Lung (tissue), 11 donors: ENCODE measurements at regions not wholly inside any gene's neighbourhood (a gene's known extent, or its start where the extent isn't known, plus 50 kb on each side); places are given as distances from the start of the nearest gene placed in this dataset.

Source experiments
- ATAC-seq: fragments of 200-7000 bp; cut with Tn5 transposase; one replicate; pipeline ENCODE4 v1.9.1; 2020; ENCODE audit warnings: moderate number of reproducible peaks; ENCODE audit not compliant: insufficient read depth, low FRiP score
- DNase-seq, 3 donors: peaks; one replicate each; pipeline ENCODE4 v3.0.0-alpha.2; 2013 to 2017
- H3K27ac ChIP-seq, 2 donors: one replicate each; pipeline ENCODE4 v1.5.1; 2013; ENCODE audit warnings: mild to moderate bottlenecking in 2 of 2, moderate library complexity in 2 of 2, control low read depth in 1 of 2, inconsistent platforms in 1 of 2, low read depth in 1 of 2, low read length in 1 of 2
- H3K27me3 ChIP-seq, 3 donors: one replicate each; pipeline ENCODE4 v1.5.1; 2013; ENCODE audit warnings: low read length in 2 of 3; ENCODE audit not compliant: control insufficient read depth in 3 of 3, insufficient read depth in 3 of 3
- H3K36me3 ChIP-seq, 4 donors: one replicate each; pipeline ENCODE4 v1.5.1; 2013; ENCODE audit warnings: low read length in 4 of 4, mild to moderate bottlenecking in 1 of 4, moderate library complexity in 1 of 4; ENCODE audit not compliant: control insufficient read depth in 4 of 4, insufficient read depth in 4 of 4
- H3K4me1 ChIP-seq, 5 donors: one replicate each; pipeline ENCODE4 v1.5.1; 2013; ENCODE audit warnings: low read length in 5 of 5, mild to moderate bottlenecking in 2 of 5, moderate library complexity in 1 of 5; ENCODE audit not compliant: control insufficient read depth in 5 of 5, insufficient read depth in 5 of 5
- H3K4me3 ChIP-seq: one replicate; pipeline ENCODE4 v1.5.1; 2013; ENCODE audit warnings: mild to moderate bottlenecking, control low read depth, moderate library complexity
- H3K9ac ChIP-seq, 2 donors: one replicate each; pipeline ENCODE4 v1.5.1; 2013; ENCODE audit warnings: low read length in 2 of 2, control low read depth in 1 of 2; ENCODE audit not compliant: insufficient read depth in 1 of 2
- H3K9me3 ChIP-seq, 4 donors: one replicate each; pipeline ENCODE4 v1.5.1; 2013; ENCODE audit warnings: low read length in 3 of 4, mild to moderate bottlenecking in 1 of 4, moderate library complexity in 1 of 4; ENCODE audit not compliant: control insufficient read depth in 4 of 4, insufficient read depth in 3 of 4
- WGBS, 2 donors: extraction: QIAGEN DNeasy Blood & Tissue Kit; methylation state at CpG; one replicate each; pipeline ENCODE4 v1.1.7; 2013; 5-methylcytosine and 5-hydroxymethylcytosine counted together
- TF ChIP-seq, protein P1 (sequence below): IDR thresholded peaks from 2 replicates; pipeline ENCODE4 v1.5.1; 2012; ENCODE audit warnings: mild to moderate bottlenecking; ENCODE audit errors: control extremely low read depth, extremely low read depth
- donor health status: control.
- donor health status: control.
- donor health status: Bipolar disorder and iron deficiency.
- donor health status: healthy.
- donor health status: DM: yes; HTN: yes; CAD: no.

DNA sequence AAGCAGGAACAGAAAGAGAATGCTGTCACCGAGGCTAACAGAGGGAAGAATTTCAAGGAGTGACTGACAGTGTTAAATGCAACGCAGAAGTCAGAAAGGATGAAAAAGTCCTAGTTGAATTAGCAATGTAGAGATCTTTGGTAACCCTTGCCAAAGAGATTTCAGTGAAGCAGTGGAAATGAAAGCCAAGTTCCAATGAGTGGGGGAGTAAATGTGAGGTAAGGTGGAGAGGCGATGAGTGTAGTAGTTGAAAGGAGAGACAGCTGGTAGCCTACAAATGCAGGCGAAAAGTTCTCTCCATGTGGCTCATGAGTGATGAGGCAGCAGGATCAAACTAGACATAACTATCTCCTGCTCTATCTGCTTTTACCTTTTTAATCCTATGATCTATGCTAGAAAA, 74.6 kb upstream of the IPO9 start:
- WGBS, 2 donors, result 79 to 91% methylated on average over 4 of the region's 4 CpGs

DNA sequence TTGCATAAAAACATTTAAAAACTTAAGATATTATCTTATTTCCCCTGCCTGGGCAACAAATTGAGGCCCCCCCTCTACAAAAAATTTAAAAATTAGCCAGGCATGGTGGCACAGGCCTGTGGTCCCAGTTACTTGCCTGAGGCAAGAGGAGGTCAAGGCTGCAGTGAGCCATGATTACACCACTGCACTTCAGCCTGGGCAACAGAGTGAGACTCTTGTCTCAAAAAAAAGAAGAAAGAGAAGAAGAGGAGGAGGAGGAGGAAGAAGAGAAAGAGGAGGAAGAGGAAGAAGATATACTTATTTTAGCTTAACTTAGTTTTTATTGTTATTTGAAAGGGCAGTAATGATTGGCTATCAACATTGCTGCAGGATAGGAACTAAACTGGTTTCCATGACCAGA, 73.8 kb upstream of the IPO9 start:
- Histone ChIP-seq H3K27me3 (no peaks in the 10 kb centered on the region), H3K9ac (no peak overlapping the region), H3K36me3 (no peaks in the 10 kb centered on the region), H3K4me1 (peaks cover 2 to 76% (median 23%) of the 10 kb centered on the region in 5 donors), H3K9me3 (no peaks in the 10 kb centered on the region), H3K4me3 (no peak overlapping the region), H3K27ac (no peak overlapping the region)
- ATAC-seq (no peak), DNase-seq (no peak)
- TF ChIP-seq, protein P1, sequence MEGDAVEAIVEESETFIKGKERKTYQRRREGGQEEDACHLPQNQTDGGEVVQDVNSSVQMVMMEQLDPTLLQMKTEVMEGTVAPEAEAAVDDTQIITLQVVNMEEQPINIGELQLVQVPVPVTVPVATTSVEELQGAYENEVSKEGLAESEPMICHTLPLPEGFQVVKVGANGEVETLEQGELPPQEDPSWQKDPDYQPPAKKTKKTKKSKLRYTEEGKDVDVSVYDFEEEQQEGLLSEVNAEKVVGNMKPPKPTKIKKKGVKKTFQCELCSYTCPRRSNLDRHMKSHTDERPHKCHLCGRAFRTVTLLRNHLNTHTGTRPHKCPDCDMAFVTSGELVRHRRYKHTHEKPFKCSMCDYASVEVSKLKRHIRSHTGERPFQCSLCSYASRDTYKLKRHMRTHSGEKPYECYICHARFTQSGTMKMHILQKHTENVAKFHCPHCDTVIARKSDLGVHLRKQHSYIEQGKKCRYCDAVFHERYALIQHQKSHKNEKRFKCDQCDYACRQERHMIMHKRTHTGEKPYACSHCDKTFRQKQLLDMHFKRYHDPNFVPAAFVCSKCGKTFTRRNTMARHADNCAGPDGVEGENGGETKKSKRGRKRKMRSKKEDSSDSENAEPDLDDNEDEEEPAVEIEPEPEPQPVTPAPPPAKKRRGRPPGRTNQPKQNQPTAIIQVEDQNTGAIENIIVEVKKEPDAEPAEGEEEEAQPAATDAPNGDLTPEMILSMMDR, result no peak

More for the DNA sequence above, 74.6 kb upstream of the IPO9 start:
- no peak overlapping the region for H3K9ac ChIP-seq
- peaks cover 2 to 73% (median 16%) of the 10 kb centered on the region in 5 donors for H3K4me1 ChIP-seq
- H3K27ac ChIP-seq, result peak overlapping the region in 1 of 2 donors; percentile 37
- H3K4me3 ChIP-seq, result no peak overlapping the region
- DNase-seq, result no peak
- ATAC-seq, result no peak
- no peaks in the 10 kb centered on the region for H3K9me3 ChIP-seq
- H3K36me3 ChIP-seq, result no peaks in the 10 kb centered on the region
- TF ChIP-seq, protein P1, result no peak
- H3K27me3 ChIP-seq, result no peaks in the 10 kb centered on the region

DNA sequence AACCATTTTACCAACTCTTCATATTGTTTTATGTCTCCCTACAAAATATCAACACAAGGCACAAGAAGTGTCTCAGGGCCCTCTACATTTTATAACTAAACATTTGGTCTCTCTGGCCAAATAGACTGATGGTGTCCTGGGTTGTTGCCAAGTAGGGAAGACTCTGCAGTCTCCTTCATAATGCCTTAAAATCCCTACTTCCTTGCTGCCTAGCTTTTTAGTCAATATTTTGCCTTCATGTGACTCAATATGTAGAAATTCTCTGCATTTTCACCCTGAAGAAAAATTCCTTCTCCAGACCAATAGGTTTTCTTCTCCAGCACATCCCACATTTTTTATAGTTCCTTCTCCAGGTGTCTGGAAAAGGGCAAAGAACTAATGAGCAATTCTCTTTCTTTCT, 72.6 kb upstream of the IPO9 start:
- H3K36me3 ChIP-seq, result no peaks in the 10 kb centered on the region
- H3K4me1 ChIP-seq, result peaks cover 2 to 73% (median 32%) of the 10 kb centered on the region in 5 donors
- H3K9ac ChIP-seq, result no peak overlapping the region
- DNase-seq (peak; percentile 31 to 83 (median 75)), ATAC-seq (no peak)
- TF ChIP-seq, protein P1, result no peak
- no peaks in the 10 kb centered on the region for H3K9me3 ChIP-seq
- H3K27me3 ChIP-seq, result no peaks in the 10 kb centered on the region
- H3K27ac ChIP-seq, result peak overlapping the region in 1 of 2 donors; percentile 33
- H3K4me3 ChIP-seq, result no peak overlapping the region

GRCh38 chr1:201758499-201759050, 70.4 kb upstream of the IPO9 start:
- WGBS, 2 donors, result 86 to 92% methylated on average over 4 of the region's 4 CpGs
- TF ChIP-seq, protein P1, result no peak
- H3K27me3 ChIP-seq, result no peaks in the 10 kb centered on the region

More at GRCh38 chr1:201758499-201759050, 70.4 kb upstream of the IPO9 start:
- no peaks in the 10 kb centered on the region for H3K9me3 ChIP-seq
- no peaks in the 10 kb centered on the region for H3K36me3 ChIP-seq
- H3K4me1 ChIP-seq, result peaks cover 2 to 66% (median 37%) of the 10 kb centered on the region in 5 donors
- H3K4me3 ChIP-seq, result no peak overlapping the region
- no peak overlapping the region for H3K9ac ChIP-seq
- H3K27ac ChIP-seq, result no peak overlapping the region
- DNase-seq (no peak), ATAC-seq (no peak)
